ENCODE measurements at regions not wholly inside any gene's neighbourhood (a gene's known extent, or its start where the extent isn't known, plus 50 kb on each side); places are given as distances from the start of the nearest gene placed in this dataset.

GRCh38 chr3:144295613-144296012 lies 324.0 kb downstream of the DIPK2A start:
- no peak for DNase-seq (ENCODE audit: low read depth)

- no peak for DNase-seq (ENCODE audit: low read depth)
Observed at GRCh38 chr3:144296808-144297207, 325.2 kb downstream of the DIPK2A start.

- no peak for DNase-seq (ENCODE audit: low read depth)
Observed at GRCh38 chr3:144301863-144302262, 330.2 kb downstream of the DIPK2A start.

GRCh38 chr3:144307951-144308350 lies 336.3 kb downstream of the DIPK2A start:
- no peak for DNase-seq (ENCODE audit: low read depth)

- DNase-seq (ENCODE audit: low read depth): no peak
Observed at GRCh38 chr3:144308396-144308795, 336.8 kb downstream of the DIPK2A start.

- no peak for DNase-seq (ENCODE audit: low read depth)
Observed at GRCh38 chr3:144312702-144313101, 341.1 kb downstream of the DIPK2A start.

- no peak for DNase-seq (ENCODE audit: low read depth)
Observed at GRCh38 chr3:144314946-144315345, 343.3 kb downstream of the DIPK2A start.

- no peak for DNase-seq (ENCODE audit: low read depth)
Observed at GRCh38 chr3:144317961-144318360, 346.3 kb downstream of the DIPK2A start.

GRCh38 chr3:144324076-144324475 lies 352.5 kb downstream of the DIPK2A start:
- no peak for DNase-seq (ENCODE audit: low read depth)

- no peak for DNase-seq (ENCODE audit: low read depth)
Observed at GRCh38 chr3:144332868-144333267, 361.2 kb downstream of the DIPK2A start.

GRCh38 chr3:144341471-144341870 lies 369.8 kb downstream of the DIPK2A start:
- no peak for DNase-seq (ENCODE audit: low read depth)

- no peak for DNase-seq (ENCODE audit: low read depth)
Observed at GRCh38 chr3:144343343-144343742, 371.7 kb downstream of the DIPK2A start.

- DNase-seq (ENCODE audit: low read depth): no peak
Observed at GRCh38 chr3:144343777-144344176, 372.2 kb downstream of the DIPK2A start.

- no peak for DNase-seq (ENCODE audit: low read depth)
Observed at GRCh38 chr3:144344925-144345548, 373.4 kb downstream of the DIPK2A start.

- DNase-seq (ENCODE audit: low read depth): no peak
Observed at GRCh38 chr3:144350125-144350524, 378.5 kb downstream of the DIPK2A start.

- no peak for DNase-seq (ENCODE audit: low read depth)
Observed at GRCh38 chr3:144351011-144351410, 379.4 kb downstream of the DIPK2A start.

GRCh38 chr3:144351773-144352365 lies 380.2 kb downstream of the DIPK2A start:
- DNase-seq (ENCODE audit: low read depth): no peak

- peak; percentile 17 for DNase-seq (ENCODE audit: low read depth)
Observed at GRCh38 chr3:144358191-144358590, 386.6 kb downstream of the DIPK2A start.

GRCh38 chr3:144361002-144361401 lies 389.4 kb downstream of the DIPK2A start:
- no peak for DNase-seq (ENCODE audit: low read depth)

GRCh38 chr3:144362126-144362525 lies 390.5 kb downstream of the DIPK2A start:
- DNase-seq (ENCODE audit: low read depth): no peak

- no peak for DNase-seq (ENCODE audit: low read depth)
Observed at GRCh38 chr3:144363856-144364255, 392.2 kb downstream of the DIPK2A start.

- peak; percentile 30 for DNase-seq (ENCODE audit: low read depth)
Observed at GRCh38 chr3:144364737-144365136, 393.1 kb downstream of the DIPK2A start.

- DNase-seq (ENCODE audit: low read depth): no peak
Observed at GRCh38 chr3:144369129-144369879, 397.7 kb downstream of the DIPK2A start.

Data from non-pigmented ciliary epithelial cell (primary cell).